ENCODE measurements at regions not wholly inside any gene's neighbourhood (a gene's known extent, or its start where the extent isn't known, plus 50 kb on each side); places are given as distances from the start of the nearest gene placed in this dataset.

GRCh38 chr5:68372161-68372560 is 156.6 kb downstream of the PIK3R1 start:
- H3K36me3 ChIP-seq, result no peaks in the 10 kb centered on the region
- TF ChIP-seq CTCF (IDR thresholded peaks at IDR 0.05), result no peak
- H3K27ac ChIP-seq, result peak overlapping the region in 1 of 2 donors; percentile 23
- no peaks in the 10 kb centered on the region for H3K9me3 ChIP-seq
- no peaks in the 10 kb centered on the region for H3K27me3 ChIP-seq
- ATAC-seq (no peak), DNase-seq (no peak)
- peaks cover 0 to 35% of the 10 kb centered on the region in 2 donors for H3K4me1 ChIP-seq
- intact Hi-C loops (cut with DNase I), result no loop called here
- H3K4me3 ChIP-seq, result no peak overlapping the region

GRCh38 chr5:68373050-68373449 is 157.5 kb downstream of the PIK3R1 start:
- TF ChIP-seq CTCF (IDR thresholded peaks at IDR 0.05), result no peak
- intact Hi-C loops (cut with DNase I), result no loop called here
- no peak for DNase-seq

GRCh38 chr5:68374796-68375518 is 159.4 kb downstream of the PIK3R1 start:
- H3K27ac ChIP-seq, result no peak overlapping the region
- peaks cover 0 to 24% of the 10 kb centered on the region in 2 donors for H3K4me1 ChIP-seq
- no peaks in the 10 kb centered on the region for H3K27me3 ChIP-seq
- no peaks in the 10 kb centered on the region for H3K9me3 ChIP-seq
- no peak for DNase-seq
- H3K36me3 ChIP-seq, result no peaks in the 10 kb centered on the region
- ATAC-seq, result no peak
- intact Hi-C loops (cut with DNase I), result no loop called here
- no peak for TF ChIP-seq CTCF (IDR thresholded peaks at IDR 0.05)
- H3K4me3 ChIP-seq, result no peak overlapping the region

More at GRCh38 chr5:68373050-68373449, 157.5 kb downstream of the PIK3R1 start:
- Histone ChIP-seq H3K4me3 (no peak overlapping the region), H3K27me3 (no peaks in the 10 kb centered on the region), H3K4me1 (peaks cover 0 to 35% of the 10 kb centered on the region in 2 donors), H3K9me3 (no peaks in the 10 kb centered on the region), H3K27ac (no peak overlapping the region), H3K36me3 (no peaks in the 10 kb centered on the region)
- no peak for ATAC-seq

- Histone ChIP-seq H3K4me3 (no peak overlapping the region), H3K4me1 (peaks cover 0 to 30% of the 10 kb centered on the region in 2 donors), H3K27me3 (no peaks in the 10 kb centered on the region), H3K9me3 (no peaks in the 10 kb centered on the region), H3K27ac (no peak overlapping the region), H3K36me3 (no peaks in the 10 kb centered on the region)
- ATAC-seq (no peak), DNase-seq (no peak)
- no peak for TF ChIP-seq CTCF (IDR thresholded peaks at IDR 0.05)
- intact Hi-C loops (cut with DNase I), result no loop called here
Measured at GRCh38 chr5:68375540-68375939, 160.0 kb downstream of the PIK3R1 start.

GRCh38 chr5:68376935-68377334 is 161.4 kb downstream of the PIK3R1 start:
- no peak for TF ChIP-seq CTCF (IDR thresholded peaks at IDR 0.05)
- Histone ChIP-seq H3K36me3 (no peaks in the 10 kb centered on the region), H3K4me1 (peaks cover 0 to 38% of the 10 kb centered on the region in 2 donors), H3K27ac (no peak overlapping the region), H3K27me3 (no peaks in the 10 kb centered on the region), H3K4me3 (no peak overlapping the region), H3K9me3 (no peaks in the 10 kb centered on the region)
- ATAC-seq (no peak), DNase-seq (no peak)
- intact Hi-C loops (cut with DNase I), result no loop called here
